NCI-H187 (cell line): ENCODE measurements at regions not wholly inside any gene's neighbourhood (a gene's known extent, or its start where the extent isn't known, plus 50 kb on each side); places are given as distances from the start of the nearest gene placed in this dataset.

Experiments used
- DNase-seq, 2 experiments: peaks; one replicate each; lab custom pipeline; 2025; lab: John Stamatoyannopoulos, UW

- no peak for DNase-seq
Measured at GRCh38 chr1:162966613-162967012, 102.5 kb upstream of the RGS4 start.

GRCh38 chr1:162964901-162965300 lies 103.9 kb upstream of the CCDC190 start:
- DNase-seq, result no peak

DNA sequence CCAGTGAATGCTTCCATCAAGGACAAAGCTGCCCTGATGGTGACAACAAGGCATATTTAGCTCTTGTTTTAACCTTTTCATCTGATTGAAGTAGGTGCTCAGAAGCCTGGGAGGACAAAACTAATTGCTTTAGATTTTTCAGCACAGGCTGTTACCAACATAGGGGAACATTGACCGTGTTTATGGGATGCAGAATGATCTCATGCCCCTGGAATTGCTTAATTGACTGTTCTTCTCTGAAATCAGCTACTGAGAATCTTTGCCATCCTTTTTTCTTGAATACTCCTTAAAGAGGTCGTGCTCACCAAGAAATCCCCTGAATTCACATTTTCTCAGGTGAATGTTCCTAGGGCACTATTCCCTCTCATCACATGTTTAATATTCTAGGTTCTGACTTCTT lies 95.9 kb upstream of the CCDC190 start:
- no peak for DNase-seq

DNA sequence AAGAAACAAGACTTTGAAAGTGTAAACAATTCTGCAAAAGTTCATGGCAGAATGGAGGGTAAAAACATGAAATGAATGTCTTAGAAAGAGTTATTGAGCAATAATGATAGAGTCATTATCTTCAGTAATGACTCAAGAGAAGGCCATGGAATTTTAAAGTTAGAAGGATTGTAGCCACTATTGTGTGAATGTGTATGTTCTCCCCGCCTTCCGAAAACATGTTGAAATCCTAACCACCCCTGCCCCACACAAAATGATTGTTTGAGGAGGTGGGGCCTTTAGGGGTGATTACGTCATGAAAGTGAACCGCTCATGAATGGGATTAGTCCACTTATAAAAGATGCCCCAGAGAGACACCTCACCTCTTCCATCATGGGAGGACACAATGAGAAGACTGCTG lies 93.8 kb upstream of the CCDC190 start:
- no peak for DNase-seq

GRCh38 chr1:162952956-162953355 lies 92.0 kb upstream of the CCDC190 start:
- DNase-seq, result no peak

DNA sequence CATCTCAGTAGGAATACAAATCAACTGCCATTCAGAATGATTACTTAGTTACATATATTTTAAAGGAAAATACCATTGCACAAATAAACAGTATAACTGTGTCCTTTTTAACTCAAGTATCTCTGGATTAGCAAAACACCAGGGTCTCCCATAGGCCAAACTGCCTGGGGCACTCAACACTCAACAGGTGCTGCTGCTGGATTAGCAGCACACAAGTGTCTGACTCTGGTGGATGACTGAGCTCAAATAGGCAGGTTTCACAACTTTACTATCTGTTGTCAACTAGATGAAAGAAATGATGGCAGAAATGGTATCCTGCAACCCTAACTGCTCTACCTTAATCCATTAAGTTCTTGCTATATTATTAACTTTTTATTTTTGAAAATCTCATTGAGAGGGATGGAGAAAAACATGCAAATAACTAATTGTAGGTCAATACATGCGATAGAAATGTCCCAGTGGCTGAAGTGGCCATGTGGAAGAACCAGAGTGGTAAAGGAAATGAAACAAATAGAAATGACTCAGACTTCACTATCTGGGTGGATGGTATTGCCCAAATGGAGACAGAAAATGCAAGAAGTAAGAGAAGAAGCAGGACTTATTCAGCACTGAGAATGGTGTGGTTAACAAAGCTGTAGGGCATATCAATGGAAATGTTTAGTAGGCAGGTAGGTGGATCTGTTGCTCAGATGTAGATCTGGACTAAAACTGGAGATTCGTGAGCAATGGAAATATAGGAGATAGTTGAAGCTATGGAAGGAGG lies 90.8 kb upstream of the CCDC190 start:
- no peak for DNase-seq

DNA sequence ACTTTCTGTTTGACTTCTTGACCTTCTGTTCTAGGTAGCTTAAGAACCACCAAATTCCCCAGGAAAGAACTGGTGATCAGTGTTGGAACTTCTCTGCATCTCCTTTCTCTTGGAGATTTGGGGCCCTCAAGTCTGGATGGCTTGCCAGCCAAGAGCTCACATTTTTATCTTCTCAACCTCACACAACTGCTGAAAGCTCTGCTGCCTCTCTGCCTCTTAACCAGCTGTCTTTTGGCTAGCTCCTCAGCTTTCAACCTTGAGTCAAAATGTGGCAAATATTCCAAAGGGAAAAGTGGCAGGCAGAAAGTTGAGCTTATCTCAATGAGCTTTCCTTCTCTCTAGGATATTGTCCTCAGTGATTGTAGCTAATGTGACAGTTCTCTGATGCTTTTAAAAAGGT lies 89.2 kb upstream of the CCDC190 start:
- DNase-seq, result no peak

GRCh38 chr1:162946701-162947100 lies 85.7 kb upstream of the CCDC190 start:
- DNase-seq, result no peak

DNA sequence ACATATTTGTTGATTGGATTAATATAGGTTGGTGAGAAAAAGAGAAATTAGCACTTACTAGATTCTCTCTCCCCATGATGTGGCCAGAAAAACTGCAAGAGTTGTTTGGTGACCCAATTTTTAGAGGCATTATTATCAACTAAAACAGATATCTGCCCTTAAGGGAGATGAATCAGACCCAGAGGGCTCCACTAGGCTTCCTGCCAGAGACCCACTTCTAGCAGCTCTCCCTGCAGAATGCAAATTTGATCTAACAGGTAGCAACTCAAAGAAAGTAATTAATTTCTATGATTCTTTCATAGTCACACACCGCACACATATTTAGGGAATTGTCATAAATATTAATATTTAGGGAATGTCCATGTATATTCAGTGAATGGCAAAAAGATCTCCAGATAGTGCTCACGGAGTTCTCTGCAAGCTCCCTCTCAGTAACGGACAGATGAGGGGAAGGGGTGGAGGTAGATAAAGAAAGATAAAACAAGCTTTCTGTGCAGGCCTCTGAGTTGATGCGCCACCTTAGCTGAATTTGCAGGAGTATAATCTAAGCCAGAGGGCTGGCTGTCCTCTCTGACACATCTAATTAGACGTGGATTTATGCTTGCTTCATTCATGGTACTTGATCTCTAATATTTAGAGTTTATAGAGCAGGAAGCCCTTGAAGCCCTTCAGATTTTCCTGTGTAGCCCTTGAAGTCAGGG lies 84.1 kb upstream of the CCDC190 start:
- DNase-seq, result no peak

- DNase-seq, result no peak
Measured at GRCh38 chr1:162943622-162944021, 82.6 kb upstream of the CCDC190 start.

- DNase-seq, result no peak
Measured at GRCh38 chr1:162942916-162943559, 82.1 kb upstream of the CCDC190 start.

DNA sequence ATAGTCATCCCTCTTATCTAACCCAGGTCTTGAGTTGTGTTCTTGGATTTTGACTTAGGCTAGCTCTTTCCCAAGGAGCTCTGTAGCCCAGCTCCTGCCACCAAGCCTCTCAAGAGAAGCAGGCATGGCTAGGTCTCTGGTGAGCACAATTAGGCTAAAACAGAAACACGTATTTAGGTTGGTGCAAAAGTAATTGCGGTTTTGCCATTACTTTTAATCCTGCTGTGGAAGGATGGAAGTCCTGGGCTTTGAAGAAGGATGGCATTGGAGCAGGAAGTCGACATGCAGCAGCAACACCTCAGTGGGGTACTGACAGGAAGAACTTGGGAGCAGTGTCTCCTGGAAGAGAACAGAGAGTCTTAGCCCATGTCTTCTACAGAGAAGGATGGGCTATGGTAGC lies 80.0 kb upstream of the CCDC190 start:
- no peak for DNase-seq

GRCh38 chr1:162939035-162939434 lies 78.1 kb upstream of the CCDC190 start:
- DNase-seq, result no peak

- no peak for DNase-seq
Measured at GRCh38 chr1:162937716-162938395, 76.9 kb upstream of the CCDC190 start.

- DNase-seq, result no peak
Measured at GRCh38 chr1:162930976-162931560, 70.1 kb upstream of the CCDC190 start.

DNA sequence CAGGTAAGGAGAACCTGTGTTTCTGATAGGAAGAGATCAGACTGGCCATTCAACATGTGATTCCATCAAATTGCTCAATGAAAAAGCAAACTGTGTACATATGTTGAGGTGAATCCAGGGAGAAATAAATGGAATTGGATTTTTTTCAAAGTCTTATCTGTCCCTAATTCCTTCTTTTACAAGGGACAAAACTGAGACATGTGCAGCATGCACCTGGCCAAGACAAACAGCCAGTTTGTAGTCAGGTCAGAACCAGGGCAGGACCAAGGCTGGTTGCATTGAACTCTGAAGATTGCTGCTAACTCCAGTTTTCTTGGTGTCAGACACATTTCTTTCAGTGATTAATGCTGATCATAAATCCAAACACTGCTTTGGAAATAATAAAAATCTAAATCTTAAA lies 69.6 kb upstream of the CCDC190 start:
- no peak for DNase-seq

DNA sequence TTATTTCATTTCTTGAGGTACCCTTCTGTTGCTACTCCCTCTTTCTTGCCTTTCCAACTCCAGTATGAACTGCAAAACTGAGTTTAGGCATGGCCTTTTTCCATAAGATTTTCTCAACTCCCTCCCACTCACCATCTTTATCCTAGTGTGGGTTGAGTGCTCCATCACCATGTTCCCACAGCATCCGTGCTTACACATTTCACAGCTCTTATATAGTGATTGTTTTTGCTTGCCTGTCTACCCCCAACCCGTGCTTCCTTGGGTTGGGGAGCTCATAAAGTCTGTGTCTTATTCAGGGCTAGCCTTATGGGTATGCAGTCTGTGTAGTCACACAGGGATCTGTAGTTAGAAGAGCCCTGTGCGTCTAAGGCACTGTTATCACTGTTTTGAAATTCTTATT lies 68.2 kb upstream of the CCDC190 start:
- DNase-seq, result no peak

- no peak for DNase-seq
Measured at GRCh38 chr1:162928141-162928540, 67.2 kb upstream of the CCDC190 start.

- DNase-seq, result no peak
Measured at GRCh38 chr1:162927421-162927820, 66.4 kb upstream of the CCDC190 start.

- DNase-seq, result no peak
Measured at GRCh38 chr1:162926906-162927305, 65.9 kb upstream of the CCDC190 start.

- no peak for DNase-seq
Measured at GRCh38 chr1:162924179-162924578, 63.2 kb upstream of the CCDC190 start.

DNA sequence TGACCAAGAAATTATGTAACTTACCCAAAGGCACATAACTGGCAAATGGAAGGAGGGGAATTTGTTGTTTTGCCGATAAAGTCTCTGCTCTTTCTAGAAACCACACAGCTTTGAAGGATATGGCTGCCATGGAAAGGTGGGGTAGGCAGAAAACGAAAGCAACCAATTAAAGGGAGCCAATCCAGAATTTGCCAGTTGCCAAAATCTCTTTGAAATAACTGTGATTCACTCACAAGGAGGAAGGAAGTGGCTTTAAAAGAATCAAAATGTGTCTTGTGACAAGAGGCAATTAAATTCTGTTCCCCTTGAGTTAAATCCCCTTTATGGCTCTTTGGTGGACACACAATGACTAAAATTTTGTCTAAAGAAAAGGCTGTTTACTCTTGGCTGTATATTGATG lies 61.2 kb upstream of the CCDC190 start:
- no peak for DNase-seq
